ENCODE measurements at regions not wholly inside any gene's neighbourhood (a gene's known extent, or its start where the extent isn't known, plus 50 kb on each side); places are given as distances from the start of the nearest gene placed in this dataset.

GRCh38 chr4:53781629-53782457 is 190.6 kb upstream of the LNX1 start (continued):
- TF ChIP-seq AHDC1 (CRISPR knock-in tag; IDR thresholded peaks at IDR 0.05; ENCODE audit: borderline replicate concordance) (peak; percentile 94; the same call in 1 of the 2 replicates), ARHGAP35 (CRISPR knock-in tag; IDR thresholded peaks at IDR 0.05; ENCODE audit: borderline replicate concordance) (no peak), ZBTB44 (CRISPR knock-in tag; IDR thresholded peaks at IDR 0.05) (no peak), NONO (IDR thresholded peaks at IDR 0.05) (no peak), NONO (CRISPR knock-in tag; conservative IDR thresholded peaks at IDR 0.05) (no peak), ZFP90 (CRISPR knock-in tag; IDR thresholded peaks at IDR 0.05; ENCODE audit: borderline replicate concordance) (no peak), ZEB1 (IDR thresholded peaks at IDR 0.05; ENCODE audit: insufficient replicate concordance, low read depth) (no peak), CREB1 (IDR thresholded peaks at IDR 0.05) (no peak), CREB1 (CRISPR knock-in tag; IDR thresholded peaks at IDR 0.05) (peak; percentile 29; the same call in 1 of the 2 replicates), ZNF616 (CRISPR knock-in tag; IDR thresholded peaks at IDR 0.05; ENCODE audit: low read depth) (no peak), ZMAT3 (CRISPR knock-in tag; conservative IDR thresholded peaks at IDR 0.05) (no peak), SIN3A (IDR thresholded peaks at IDR 0.05; ENCODE audit: borderline replicate concordance, low read depth, low read length) (no peak), CBX5 (CRISPR knock-in tag; IDR thresholded peaks at IDR 0.05; ENCODE audit: borderline replicate concordance) (no peak), ZNF234 (CRISPR knock-in tag; conservative IDR thresholded peaks at IDR 0.05) (no peak), RFX3 (CRISPR knock-in tag; IDR thresholded peaks at IDR 0.05) (no peak), ZNF446 (CRISPR knock-in tag; IDR thresholded peaks at IDR 0.05) (no peak), ZNF513 (CRISPR knock-in tag; conservative IDR thresholded peaks at IDR 0.05) (no peak), ZNF292 (CRISPR knock-in tag; IDR thresholded peaks at IDR 0.05; ENCODE audit: borderline replicate concordance, low read depth) (no peak), ETS1 (CRISPR knock-in tag; IDR thresholded peaks at IDR 0.05) (no peak), HNRNPK (IDR thresholded peaks at IDR 0.05; ENCODE audit: low read depth, low read length, poor library complexity, severe bottlenecking) (no peak)
